ENCODE measurements at regions not wholly inside any gene's neighbourhood (a gene's known extent, or its start where the extent isn't known, plus 50 kb on each side); places are given as distances from the start of the nearest gene placed in this dataset.

GRCh38 chr4:41396214-41396613 lies 139.5 kb downstream of the UCHL1 start:
- TF ChIP-seq CTCF (IDR thresholded peaks at IDR 0.05; ENCODE audit: control insufficient read depth, extremely low read depth, insufficient read depth) = no peak
- DNase-seq (ENCODE audit: low read depth) = no peak
- H3K4me3 ChIP-seq (ENCODE audit: low read depth, low read length) = no peak overlapping the region

DNA sequence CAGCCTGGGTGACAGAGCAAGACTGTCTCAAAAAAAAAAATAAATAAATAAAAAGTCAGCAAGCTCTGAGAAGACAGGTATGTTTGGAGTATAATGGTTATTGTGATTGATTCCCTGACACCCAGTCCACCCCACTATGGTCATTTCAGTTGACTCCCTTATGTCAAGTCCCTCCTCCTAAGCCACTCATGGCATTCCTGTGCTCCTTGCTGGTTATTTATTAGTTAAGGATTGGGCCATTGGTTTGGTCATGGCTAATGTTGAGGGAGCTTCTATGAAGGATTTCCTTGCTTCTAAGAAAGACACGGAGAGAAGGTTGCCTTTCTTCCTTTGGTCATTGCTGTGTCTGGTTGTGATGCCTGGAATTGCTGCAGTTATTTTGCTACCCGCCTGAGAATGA lies 140.1 kb downstream of the UCHL1 start:
- DNase-seq (ENCODE audit: low read depth) = no peak
- no peak overlapping the region for H3K4me3 ChIP-seq (ENCODE audit: low read depth, low read length)
- no peak for TF ChIP-seq CTCF (IDR thresholded peaks at IDR 0.05; ENCODE audit: control insufficient read depth, extremely low read depth, insufficient read depth)

- DNase-seq (ENCODE audit: low read depth) = no peak
- TF ChIP-seq CTCF (IDR thresholded peaks at IDR 0.05; ENCODE audit: control insufficient read depth, extremely low read depth, insufficient read depth) = no peak
- no peak overlapping the region for H3K4me3 ChIP-seq (ENCODE audit: low read depth, low read length)
These were observed 138.7 kb upstream of the LIMCH1 start for GRCh38 chr4:41399231-41399630.

DNA sequence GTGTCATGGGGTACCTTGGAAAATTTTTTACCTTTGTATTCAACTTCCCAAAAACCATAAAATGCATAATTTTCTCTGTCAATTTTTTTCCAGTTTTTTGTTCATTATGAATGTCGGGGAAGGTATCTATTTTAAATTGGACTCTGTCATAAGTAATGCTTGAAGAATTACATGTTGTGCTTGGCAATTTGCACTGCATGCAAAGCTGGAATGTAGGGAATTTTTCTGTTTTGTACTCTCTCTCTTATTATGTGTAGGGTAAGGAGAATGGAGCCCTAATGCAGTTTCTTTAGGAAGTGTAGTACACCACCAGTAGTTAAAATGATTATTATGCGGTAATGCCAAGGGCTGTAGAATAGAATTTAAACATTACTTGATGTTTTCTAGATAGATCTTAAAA lies 137.7 kb upstream of the LIMCH1 start:
- no peak overlapping the region for H3K4me3 ChIP-seq (ENCODE audit: low read depth, low read length)
- TF ChIP-seq CTCF (IDR thresholded peaks at IDR 0.05; ENCODE audit: control insufficient read depth, extremely low read depth, insufficient read depth) = no peak
- DNase-seq (ENCODE audit: low read depth) = no peak

DNA sequence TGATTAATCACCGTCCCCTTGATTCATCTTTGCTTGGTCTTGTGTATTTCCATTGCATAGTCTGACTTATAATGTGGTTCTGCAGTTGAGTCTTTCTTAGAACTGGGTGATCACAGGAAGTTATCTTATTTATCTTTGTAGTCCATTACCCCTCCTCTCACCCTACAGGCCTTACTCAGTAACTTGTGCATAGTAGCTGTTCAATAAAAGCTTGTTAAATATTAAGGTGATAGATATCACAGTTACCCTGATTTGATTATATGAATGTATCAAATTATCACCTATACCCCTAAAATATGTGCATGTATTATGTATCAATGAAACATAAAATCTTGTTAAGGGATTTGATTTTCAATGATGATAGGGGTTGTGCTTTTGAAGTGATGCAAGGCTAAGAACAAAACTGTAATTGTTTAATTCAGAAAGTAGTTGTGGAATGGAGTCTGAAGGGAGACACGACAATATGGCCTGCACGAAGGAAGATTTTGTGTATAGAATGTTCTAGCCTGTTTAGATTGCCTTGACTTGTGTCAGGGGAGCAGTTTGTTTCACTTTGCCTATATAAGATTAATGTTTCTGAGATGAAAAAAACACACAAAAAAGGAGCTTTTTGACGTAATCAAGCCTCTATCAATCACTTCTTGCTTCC lies 132.4 kb upstream of the LIMCH1 start:
- no peak for DNase-seq (ENCODE audit: low read depth)
- H3K4me3 ChIP-seq (ENCODE audit: low read depth, low read length) = no peak overlapping the region
- TF ChIP-seq CTCF (IDR thresholded peaks at IDR 0.05; ENCODE audit: control insufficient read depth, extremely low read depth, insufficient read depth) = no peak

DNA sequence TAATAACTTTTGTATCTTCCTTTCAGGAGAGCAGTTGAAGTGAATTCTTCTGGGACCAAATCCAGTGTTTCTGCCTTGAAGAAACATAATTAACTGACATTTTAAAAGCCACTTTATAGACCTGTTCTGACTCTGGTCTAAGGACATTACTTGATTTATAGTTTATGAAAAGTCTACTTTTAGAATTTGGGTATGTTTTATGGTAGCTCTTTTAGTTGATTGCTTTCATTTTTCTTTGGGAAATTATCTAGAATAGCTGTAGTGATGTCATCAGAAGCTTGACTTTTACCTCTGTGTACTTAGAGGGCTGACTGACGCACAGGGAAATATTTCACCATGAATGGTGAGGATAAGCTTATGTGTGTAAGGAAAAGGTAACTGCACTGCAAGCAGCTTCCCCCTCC lies 131.8 kb upstream of the LIMCH1 start:
- TF ChIP-seq CTCF (IDR thresholded peaks at IDR 0.05; ENCODE audit: control insufficient read depth, extremely low read depth, insufficient read depth) = no peak
- no peak overlapping the region for H3K4me3 ChIP-seq (ENCODE audit: low read depth, low read length)
- DNase-seq (ENCODE audit: low read depth) = no peak

DNA sequence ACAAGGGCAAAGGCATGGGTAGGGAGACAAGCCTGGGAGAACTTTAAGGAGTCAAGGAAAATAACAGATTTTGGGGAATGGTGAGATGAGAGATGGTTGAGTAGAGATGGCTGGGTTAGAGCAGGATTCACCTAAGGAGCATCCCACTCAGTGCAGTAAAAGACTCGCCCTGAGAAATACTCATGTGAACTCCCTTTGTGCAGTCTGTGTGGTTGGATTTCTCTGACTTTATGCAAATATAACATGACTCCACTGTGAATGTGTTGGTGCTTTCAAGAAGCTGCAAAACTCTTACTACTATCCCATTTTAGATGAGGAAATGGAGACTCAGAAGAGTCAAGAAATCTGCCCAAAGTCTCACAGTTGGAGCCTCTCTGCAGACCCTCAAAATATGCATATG lies 129.8 kb upstream of the LIMCH1 start:
- DNase-seq (ENCODE audit: low read depth) = no peak
- H3K4me3 ChIP-seq (ENCODE audit: low read depth, low read length) = no peak overlapping the region
- TF ChIP-seq CTCF (IDR thresholded peaks at IDR 0.05; ENCODE audit: control insufficient read depth, extremely low read depth, insufficient read depth) = no peak
